Right lobe of liver (tissue), 6 donors: ENCODE measurements at regions not wholly inside any gene's neighbourhood (a gene's known extent, or its start where the extent isn't known, plus 50 kb on each side); places are given as distances from the start of the nearest gene placed in this dataset.

ENCODE experiments used
- ATAC-seq, 4 donors: fragments of 200-7000 bp; cut with Tn5 transposase; one replicate each; pipeline ENCODE4 v1.9.1; 2020; ENCODE audit warnings: mild to moderate bottlenecking in 4 of 4, moderate library complexity in 4 of 4
- DNase-seq, 3 donors: peaks; one replicate each; pipeline ENCODE4 v3.0.0-alpha.2; 2020
- H3K27ac ChIP-seq, 3 donors: fragments of 200-600 bp; one replicate each; pipeline ENCODE4 v1.8.0; 2022
- H3K27me3 ChIP-seq, 2 donors: fragments of 200-600 bp; one replicate each; pipeline ENCODE4 v1.8.0; 2022
- H3K36me3 ChIP-seq, 4 donors: fragments of 200-600 bp; sonication (generic) in 1 of 4; one replicate each; pipeline versions ENCODE4 v1.5.1 to v1.8.0; 2017 to 2022; ENCODE audit warnings: control low read depth in 1 of 4
- H3K4me1 ChIP-seq, 4 donors: fragments of 200-600 bp; sonication (generic) in 1 of 4; one replicate each; pipeline versions ENCODE4 v1.5.1 to v1.8.0; 2017 to 2022; ENCODE audit warnings: control low read depth in 1 of 4
- H3K4me3 ChIP-seq, 3 donors: fragments of 200-600 bp; one replicate each; pipeline ENCODE4 v1.8.0; 2022
- H3K9me3 ChIP-seq, 4 donors: fragments of 200-600 bp; sonication (generic) in 1 of 4; one replicate each; pipeline versions ENCODE4 v1.5.1 to v1.8.0; 2017 to 2022; ENCODE audit warnings: control low read depth in 1 of 4
- POLR2A ChIP-seq: fragments of 450-650 bp; IDR thresholded peaks from one replicate; pipeline ENCODE4 v1.6.1; 2017; ENCODE audit warnings: antibody characterized with exemption, mild to moderate bottlenecking
- WGBS: methylation state at CpG from one replicate; pipeline ENCODE4 v1.1.6; 2018; ENCODE audit warnings: low coverage, low lambda C conversion rate; ENCODE audit not compliant: insufficient coverage; ENCODE audit errors: missing lambda C conversion rate; 5-methylcytosine and 5-hydroxymethylcytosine counted together
- intact Hi-C, 2 donors: fragments of 100-400 bp; cut with DNase I; formaldehyde crosslinking; loops; one replicate each; pipeline versions ENCODE4 v1.11.2 to v1.14.1; 2022
- TF ChIP-seq, protein P1 (sequence below), 4 donors: fragments of 200-600 bp in 3 of 4; fragments of 450-650 bp in 1 of 4; IDR thresholded peaks; one replicate each; pipeline versions ENCODE4 v1.5.1 to v1.8.0; 2016 to 2022; ENCODE audit warnings: antibody characterized with exemption in 4 of 4, mild to moderate bottlenecking in 2 of 4
- donor health status: DM: no; HTN: yes; CAD: no.
- donor health status: DM: no; HTN: no; CAD: no.
- donor health status: DM: no; HTN: no; CAD: no.
- donor health status: DM: no; HTN: yes; CAD: no.
- donor health status: DM: no; HTN: yes; CAD: no.

DNA sequence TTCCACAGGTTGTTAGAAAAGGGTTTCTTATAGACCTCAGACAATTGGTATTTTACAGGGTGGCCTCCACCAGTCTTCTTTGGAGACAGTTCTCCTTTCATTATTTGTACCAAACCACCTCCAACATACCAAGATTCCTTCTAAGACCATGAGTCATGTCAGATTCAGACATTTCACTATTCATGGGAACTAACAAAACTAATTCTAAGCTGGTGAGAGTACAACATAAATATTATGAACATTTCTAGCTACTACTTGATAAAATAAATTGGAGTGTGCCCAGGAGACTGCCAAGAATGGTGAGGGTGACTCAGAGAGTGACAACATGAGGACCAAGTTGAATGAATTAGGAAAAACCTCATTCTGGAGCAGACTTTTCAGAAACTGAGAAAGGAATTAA is 494.6 kb upstream of the LRRC4C start:
- TF ChIP-seq, protein P1, sequence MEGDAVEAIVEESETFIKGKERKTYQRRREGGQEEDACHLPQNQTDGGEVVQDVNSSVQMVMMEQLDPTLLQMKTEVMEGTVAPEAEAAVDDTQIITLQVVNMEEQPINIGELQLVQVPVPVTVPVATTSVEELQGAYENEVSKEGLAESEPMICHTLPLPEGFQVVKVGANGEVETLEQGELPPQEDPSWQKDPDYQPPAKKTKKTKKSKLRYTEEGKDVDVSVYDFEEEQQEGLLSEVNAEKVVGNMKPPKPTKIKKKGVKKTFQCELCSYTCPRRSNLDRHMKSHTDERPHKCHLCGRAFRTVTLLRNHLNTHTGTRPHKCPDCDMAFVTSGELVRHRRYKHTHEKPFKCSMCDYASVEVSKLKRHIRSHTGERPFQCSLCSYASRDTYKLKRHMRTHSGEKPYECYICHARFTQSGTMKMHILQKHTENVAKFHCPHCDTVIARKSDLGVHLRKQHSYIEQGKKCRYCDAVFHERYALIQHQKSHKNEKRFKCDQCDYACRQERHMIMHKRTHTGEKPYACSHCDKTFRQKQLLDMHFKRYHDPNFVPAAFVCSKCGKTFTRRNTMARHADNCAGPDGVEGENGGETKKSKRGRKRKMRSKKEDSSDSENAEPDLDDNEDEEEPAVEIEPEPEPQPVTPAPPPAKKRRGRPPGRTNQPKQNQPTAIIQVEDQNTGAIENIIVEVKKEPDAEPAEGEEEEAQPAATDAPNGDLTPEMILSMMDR (IDR thresholded peaks at IDR 0.05) = no peak
- no peak for TF ChIP-seq POLR2A
- no peaks in the 10 kb centered on the region for H3K4me1 ChIP-seq

DNA sequence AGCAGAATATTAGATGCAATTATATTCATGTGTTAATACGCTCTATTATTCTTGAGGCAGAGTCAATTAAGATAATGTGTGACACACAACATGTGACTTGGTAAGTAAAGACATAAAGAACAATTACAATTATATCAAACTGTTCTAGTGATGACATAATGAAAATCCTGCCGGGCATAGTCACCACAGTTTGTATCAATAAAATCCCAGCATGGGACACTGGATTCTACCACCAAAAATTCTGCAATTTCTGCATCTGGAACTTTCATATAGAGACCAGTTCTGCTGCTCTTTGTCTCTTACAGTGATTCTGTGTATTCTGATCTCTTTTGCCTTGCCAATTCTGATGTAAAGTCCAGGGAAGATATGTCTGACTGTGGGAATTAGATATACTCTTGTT is 495.6 kb upstream of the LRRC4C start:
- ATAC-seq (no peak), DNase-seq (no peak)
- 68% methylated on average over 2 of the region's 2 CpGs for WGBS
- Histone ChIP-seq H3K4me3 (no peak overlapping the region), H3K27me3 (no peaks in the 10 kb centered on the region), H3K36me3 (no peaks in the 10 kb centered on the region), H3K9me3 (no peaks in the 10 kb centered on the region), H3K27ac (no peak overlapping the region), H3K4me1 (no peaks in the 10 kb centered on the region)
- no peak for TF ChIP-seq POLR2A
- TF ChIP-seq, protein P1 (IDR thresholded peaks at IDR 0.05) = no peak
- intact Hi-C loops = no loop called here

More for the DNA sequence above, 494.6 kb upstream of the LRRC4C start:
- Histone ChIP-seq H3K36me3 (no peaks in the 10 kb centered on the region), H3K27me3 (no peaks in the 10 kb centered on the region), H3K27ac (no peak overlapping the region), H3K4me3 (no peak overlapping the region), H3K9me3 (no peaks in the 10 kb centered on the region)
- no peak for ATAC-seq
- intact Hi-C loops = no loop called here
- DNase-seq = no peak

DNA sequence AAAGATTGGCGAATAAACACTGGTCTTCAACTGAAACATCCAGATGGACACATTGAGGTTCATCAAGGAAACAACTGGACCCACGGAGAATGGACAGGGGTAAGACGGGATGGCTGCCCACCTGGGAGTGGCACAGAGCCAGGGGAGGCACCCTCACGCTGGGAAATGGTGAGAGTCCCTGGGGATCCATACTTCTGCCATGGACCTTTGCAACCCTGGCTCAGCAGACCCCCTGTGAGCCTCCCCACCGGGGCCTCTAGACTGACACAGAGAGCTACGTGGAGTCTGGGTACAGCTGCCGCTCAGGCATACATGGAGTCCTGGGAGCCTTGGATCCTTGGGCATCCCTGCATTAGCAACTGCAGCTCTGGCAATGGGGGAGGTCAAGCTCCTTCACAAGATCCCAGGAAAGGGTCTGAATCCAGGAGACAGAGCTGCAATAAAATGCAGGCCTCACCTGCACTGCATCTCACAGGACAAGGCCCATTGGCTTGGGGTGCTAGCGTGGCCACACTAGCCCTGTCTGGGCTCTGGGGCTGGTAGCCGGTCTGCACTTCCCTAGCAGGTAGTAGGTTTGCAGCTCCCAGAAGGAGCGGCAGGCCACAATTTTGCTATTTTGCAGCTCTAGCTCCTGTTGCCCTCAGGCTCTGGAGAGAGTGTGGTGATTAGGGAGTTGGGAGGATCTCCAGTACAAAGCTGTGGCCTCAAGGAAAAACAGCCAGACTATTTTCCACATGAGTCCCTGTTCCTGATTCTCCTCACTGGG is 496.4 kb upstream of the LRRC4C start:
- Histone ChIP-seq H3K27me3 (no peaks in the 10 kb centered on the region), H3K36me3 (no peaks in the 10 kb centered on the region), H3K27ac (no peak overlapping the region), H3K9me3 (no peaks in the 10 kb centered on the region), H3K4me3 (no peak overlapping the region), H3K4me1 (no peaks in the 10 kb centered on the region)
- 65% methylated on average over 4 of the region's 10 CpGs for WGBS
- DNase-seq (peak in 1 of 3 donors; percentile 14), ATAC-seq (no peak)
- intact Hi-C loops = no loop called here
- TF ChIP-seq POLR2A = no peak

DNA sequence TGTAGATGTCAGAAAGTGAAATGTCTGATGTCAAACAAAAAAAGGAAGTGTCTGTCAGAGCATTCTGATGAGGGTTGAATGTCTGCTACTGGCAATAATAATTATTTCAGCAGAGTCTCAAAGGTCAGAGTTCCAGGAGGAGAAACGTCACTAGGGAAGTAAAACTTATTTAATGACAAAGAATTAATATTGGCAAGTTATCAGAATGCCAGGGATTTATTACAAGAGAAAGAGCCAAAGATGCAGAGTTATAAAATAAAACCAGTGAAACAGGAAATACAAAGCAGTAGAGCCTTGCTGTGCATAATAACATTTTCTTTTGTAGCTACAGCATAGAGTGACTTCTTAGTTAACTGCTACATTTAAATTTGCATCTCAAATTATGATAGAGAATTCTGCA is 504.0 kb upstream of the LRRC4C start:
- H3K27me3 ChIP-seq = no peaks in the 10 kb centered on the region
- TF ChIP-seq, protein P1 (IDR thresholded peaks at IDR 0.05) = no peak
- TF ChIP-seq POLR2A = no peak
- WGBS = 0% methylated on average over 1 of the region's 1 CpG
- no peak overlapping the region for H3K4me3 ChIP-seq
- ATAC-seq (no peak), DNase-seq (no peak)
- no peaks in the 10 kb centered on the region for H3K4me1 ChIP-seq
- no peak overlapping the region for H3K27ac ChIP-seq
- H3K36me3 ChIP-seq = no peaks in the 10 kb centered on the region
- intact Hi-C loops = no loop called here
- no peaks in the 10 kb centered on the region for H3K9me3 ChIP-seq

DNA sequence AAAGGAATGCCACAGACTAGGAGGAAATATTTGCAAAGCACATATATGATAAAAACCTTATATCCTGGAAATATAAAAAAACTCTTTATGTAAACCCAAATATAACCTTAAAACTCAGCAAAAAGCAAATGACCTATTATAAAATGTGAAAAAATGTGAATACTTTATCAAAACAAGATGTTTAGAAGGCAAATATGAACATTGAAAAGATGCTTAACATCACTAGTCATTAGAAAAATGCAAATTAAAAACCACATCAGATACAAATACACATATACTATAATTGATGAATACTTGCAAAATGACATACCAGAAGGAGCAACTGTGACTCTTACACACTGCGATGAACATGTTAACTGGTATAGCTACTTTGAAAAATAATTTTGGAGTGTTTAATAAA is 511.2 kb upstream of the LRRC4C start:
- Histone ChIP-seq H3K36me3 (no peaks in the 10 kb centered on the region), H3K4me1 (no peaks in the 10 kb centered on the region), H3K27me3 (no peaks in the 10 kb centered on the region), H3K27ac (no peak overlapping the region), H3K4me3 (no peak overlapping the region), H3K9me3 (no peaks in the 10 kb centered on the region)
- whole genome bisulfite sequencing = 84% methylated on average over 1 of the region's 1 CpG
- intact Hi-C loops = no loop called here
- ATAC-seq (no peak), DNase-seq (no peak)
- TF ChIP-seq, protein P1 (IDR thresholded peaks at IDR 0.05) = no peak
- no peak for TF ChIP-seq POLR2A
